ENCODE measurements at regions not wholly inside any gene's neighbourhood (a gene's known extent, or its start where the extent isn't known, plus 50 kb on each side); places are given as distances from the start of the nearest gene placed in this dataset.
A peak's percentile ranks its signal among the peaks of the same experiment; 100 is the strongest.

DNA sequence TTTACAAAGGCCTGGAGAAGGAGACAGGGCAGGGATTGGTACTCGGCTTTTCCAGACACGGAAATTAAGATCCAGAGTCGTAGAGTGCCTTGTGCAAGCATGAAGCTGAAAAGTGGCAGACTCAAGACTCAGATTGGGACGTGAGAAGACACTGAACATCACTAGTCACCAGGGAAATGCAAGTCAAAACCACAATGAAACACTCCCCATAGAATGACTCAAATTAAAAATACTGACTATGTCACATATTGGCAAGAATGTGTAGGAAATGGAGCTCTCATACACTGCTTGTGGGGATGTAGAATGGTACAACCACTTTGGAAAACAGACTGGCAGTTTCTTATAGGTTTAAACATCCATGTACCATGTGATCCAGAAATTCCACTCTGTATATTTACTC lies 472.0 kb downstream of the RPS24 start:
- H3K27me3 ChIP-seq (ENCODE audit: control insufficient read depth in 3 of 3, insufficient read depth in 3 of 3, low read length in 3 of 3): no peaks in the 10 kb centered on the region
- no peaks in the 10 kb centered on the region for H3K4me1 ChIP-seq (ENCODE audit: control insufficient read depth in 3 of 3, insufficient read depth in 2 of 3, low read depth in 1 of 3, low read length in 2 of 3)
- FAIRE-seq (no peak), DNase-seq (no peak)
- H3K9me3 ChIP-seq (ENCODE audit: control insufficient read depth in 2 of 2, insufficient read depth in 1 of 2, low read depth in 1 of 2, low read length in 1 of 2): no peaks in the 10 kb centered on the region
- H3K4me3 ChIP-seq (ENCODE audit: low read depth in 1 of 3, low read length in 3 of 3): no peak overlapping the region
- no peaks in the 10 kb centered on the region for H3K36me3 ChIP-seq (ENCODE audit: control insufficient read depth in 3 of 3, insufficient read depth in 2 of 3, low read depth in 1 of 3, low read length in 3 of 3)
- H3K27ac ChIP-seq (ENCODE audit: low read depth in 1 of 3, low read length in 2 of 3): no peak overlapping the region
- 90 to 92% (median 92%) methylated on average over 4 of the region's 4 CpGs for WGBS, 3 donors

DNA sequence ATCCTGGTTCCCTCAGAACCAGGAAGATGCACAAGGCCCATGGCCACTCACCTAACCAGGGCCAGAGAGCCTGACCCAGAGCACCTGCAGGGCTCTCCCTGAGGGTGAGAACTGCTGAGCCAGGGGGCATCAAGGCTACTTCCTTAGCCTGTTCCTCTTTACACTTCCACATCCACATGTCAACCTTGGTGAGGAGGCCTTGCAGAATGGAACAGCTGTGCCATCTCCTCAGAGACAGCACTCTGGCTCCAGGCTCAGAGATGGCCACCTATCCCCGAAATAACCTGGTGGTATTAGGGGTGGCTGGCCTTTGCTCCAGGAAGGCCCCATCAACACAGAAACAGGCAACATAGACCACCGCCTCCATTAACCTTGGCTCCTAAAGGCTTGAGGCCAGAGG lies 473.0 kb downstream of the RPS24 start:
- H3K36me3 ChIP-seq (ENCODE audit: control insufficient read depth in 3 of 3, insufficient read depth in 2 of 3, low read depth in 1 of 3, low read length in 3 of 3): no peaks in the 10 kb centered on the region
- H3K27me3 ChIP-seq (ENCODE audit: control insufficient read depth in 3 of 3, insufficient read depth in 3 of 3, low read length in 3 of 3): no peaks in the 10 kb centered on the region
- no peak overlapping the region for H3K4me3 ChIP-seq (ENCODE audit: low read depth in 1 of 3, low read length in 3 of 3)
- DNase-seq (no peak), FAIRE-seq (no peak)
- no peaks in the 10 kb centered on the region for H3K4me1 ChIP-seq (ENCODE audit: control insufficient read depth in 3 of 3, insufficient read depth in 2 of 3, low read depth in 1 of 3, low read length in 2 of 3)
- H3K27ac ChIP-seq (ENCODE audit: low read depth in 1 of 3, low read length in 2 of 3): no peak overlapping the region
- no peaks in the 10 kb centered on the region for H3K9me3 ChIP-seq (ENCODE audit: control insufficient read depth in 2 of 2, insufficient read depth in 1 of 2, low read depth in 1 of 2, low read length in 1 of 2)
- WGBS, 3 donors: 93 to 100% (median 93%) methylated on average over 2 of the region's 2 CpGs

GRCh38 chr10:78507510-78508160 lies 474.0 kb downstream of the RPS24 start:
- Histone ChIP-seq H3K27me3 (ENCODE audit: control insufficient read depth in 3 of 3, insufficient read depth in 3 of 3, low read length in 3 of 3) (no peaks in the 10 kb centered on the region), H3K9me3 (ENCODE audit: control insufficient read depth in 2 of 2, insufficient read depth in 1 of 2, low read depth in 1 of 2, low read length in 1 of 2) (no peaks in the 10 kb centered on the region), H3K4me1 (ENCODE audit: control insufficient read depth in 3 of 3, insufficient read depth in 2 of 3, low read depth in 1 of 3, low read length in 2 of 3) (no peaks in the 10 kb centered on the region), H3K27ac (ENCODE audit: low read depth in 1 of 3, low read length in 2 of 3) (peak overlapping the region in 1 of 3 donors; percentile 20), H3K4me3 (ENCODE audit: low read depth in 1 of 3, low read length in 3 of 3) (no peak overlapping the region), H3K36me3 (ENCODE audit: control insufficient read depth in 3 of 3, insufficient read depth in 2 of 3, low read depth in 1 of 3, low read length in 3 of 3) (no peaks in the 10 kb centered on the region)
- DNase-seq (no peak), FAIRE-seq (no peak)
- WGBS, 3 donors: 74 to 87% (median 82%) methylated on average over 8 of the region's 8 CpGs

DNA sequence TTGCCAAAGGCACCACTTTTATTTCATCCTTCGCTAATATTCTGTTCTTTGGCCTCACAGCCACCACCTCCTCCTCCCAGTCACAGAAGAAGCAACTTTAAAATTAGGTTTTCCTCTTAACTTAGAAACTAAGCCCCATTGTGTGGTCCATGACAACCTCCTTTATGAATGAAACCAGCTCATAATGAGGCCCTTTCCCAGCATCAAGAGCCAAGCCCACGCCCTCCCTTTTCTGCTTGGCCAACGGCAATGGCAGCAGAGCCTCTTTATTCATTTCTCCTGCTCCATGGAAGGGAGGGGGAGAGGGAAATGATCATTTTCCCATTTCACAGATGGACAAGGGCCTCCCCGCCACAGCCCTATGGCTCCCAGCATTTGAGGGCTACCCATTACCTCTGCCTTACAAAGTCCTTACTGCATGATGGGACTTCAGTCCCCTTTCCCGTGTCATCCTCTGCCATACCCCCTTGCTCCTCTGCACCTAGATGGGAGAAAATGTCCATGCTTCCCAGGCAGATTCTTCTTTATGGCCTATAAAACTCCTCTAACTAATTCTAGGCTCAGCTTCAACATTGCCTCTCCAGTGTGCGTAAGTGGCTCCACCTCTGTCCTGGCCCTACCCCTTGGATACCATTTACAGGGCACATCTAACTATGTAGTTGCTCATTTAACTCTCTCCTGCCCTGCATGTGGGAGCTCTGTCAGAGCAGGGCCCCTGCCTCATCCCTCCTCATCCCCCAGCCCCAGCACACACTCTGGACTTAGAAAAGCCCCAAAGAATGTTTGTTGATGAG lies 475.5 kb downstream of the RPS24 start:
- no peaks in the 10 kb centered on the region for H3K9me3 ChIP-seq (ENCODE audit: control insufficient read depth in 2 of 2, insufficient read depth in 1 of 2, low read depth in 1 of 2, low read length in 1 of 2)
- no peak overlapping the region for H3K4me3 ChIP-seq (ENCODE audit: low read depth in 1 of 3, low read length in 3 of 3)
- H3K27me3 ChIP-seq (ENCODE audit: control insufficient read depth in 3 of 3, insufficient read depth in 3 of 3, low read length in 3 of 3): no peaks in the 10 kb centered on the region
- DNase-seq (no peak), FAIRE-seq (no peak)
- WGBS, 3 donors: 79 to 89% (median 88%) methylated on average over 6 of the region's 6 CpGs
- H3K27ac ChIP-seq (ENCODE audit: low read depth in 1 of 3, low read length in 2 of 3): no peak overlapping the region
- no peaks in the 10 kb centered on the region for H3K36me3 ChIP-seq (ENCODE audit: control insufficient read depth in 3 of 3, insufficient read depth in 2 of 3, low read depth in 1 of 3, low read length in 3 of 3)
- H3K4me1 ChIP-seq (ENCODE audit: control insufficient read depth in 3 of 3, insufficient read depth in 2 of 3, low read depth in 1 of 3, low read length in 2 of 3): no peaks in the 10 kb centered on the region

GRCh38 chr10:78510566-78511323 lies 477.1 kb downstream of the RPS24 start:
- FAIRE-seq (no peak), DNase-seq (no peak)
- Histone ChIP-seq H3K27me3 (ENCODE audit: control insufficient read depth in 3 of 3, insufficient read depth in 3 of 3, low read length in 3 of 3) (no peaks in the 10 kb centered on the region), H3K36me3 (ENCODE audit: control insufficient read depth in 3 of 3, insufficient read depth in 2 of 3, low read depth in 1 of 3, low read length in 3 of 3) (no peaks in the 10 kb centered on the region), H3K27ac (ENCODE audit: low read depth in 1 of 3, low read length in 2 of 3) (no peak overlapping the region), H3K4me1 (ENCODE audit: control insufficient read depth in 3 of 3, insufficient read depth in 2 of 3, low read depth in 1 of 3, low read length in 2 of 3) (no peaks in the 10 kb centered on the region), H3K9me3 (ENCODE audit: control insufficient read depth in 2 of 2, insufficient read depth in 1 of 2, low read depth in 1 of 2, low read length in 1 of 2) (no peaks in the 10 kb centered on the region), H3K4me3 (ENCODE audit: low read depth in 1 of 3, low read length in 3 of 3) (no peak overlapping the region)
- 74 to 82% (median 77%) methylated on average over 12 of the region's 12 CpGs for WGBS, 3 donors

DNA sequence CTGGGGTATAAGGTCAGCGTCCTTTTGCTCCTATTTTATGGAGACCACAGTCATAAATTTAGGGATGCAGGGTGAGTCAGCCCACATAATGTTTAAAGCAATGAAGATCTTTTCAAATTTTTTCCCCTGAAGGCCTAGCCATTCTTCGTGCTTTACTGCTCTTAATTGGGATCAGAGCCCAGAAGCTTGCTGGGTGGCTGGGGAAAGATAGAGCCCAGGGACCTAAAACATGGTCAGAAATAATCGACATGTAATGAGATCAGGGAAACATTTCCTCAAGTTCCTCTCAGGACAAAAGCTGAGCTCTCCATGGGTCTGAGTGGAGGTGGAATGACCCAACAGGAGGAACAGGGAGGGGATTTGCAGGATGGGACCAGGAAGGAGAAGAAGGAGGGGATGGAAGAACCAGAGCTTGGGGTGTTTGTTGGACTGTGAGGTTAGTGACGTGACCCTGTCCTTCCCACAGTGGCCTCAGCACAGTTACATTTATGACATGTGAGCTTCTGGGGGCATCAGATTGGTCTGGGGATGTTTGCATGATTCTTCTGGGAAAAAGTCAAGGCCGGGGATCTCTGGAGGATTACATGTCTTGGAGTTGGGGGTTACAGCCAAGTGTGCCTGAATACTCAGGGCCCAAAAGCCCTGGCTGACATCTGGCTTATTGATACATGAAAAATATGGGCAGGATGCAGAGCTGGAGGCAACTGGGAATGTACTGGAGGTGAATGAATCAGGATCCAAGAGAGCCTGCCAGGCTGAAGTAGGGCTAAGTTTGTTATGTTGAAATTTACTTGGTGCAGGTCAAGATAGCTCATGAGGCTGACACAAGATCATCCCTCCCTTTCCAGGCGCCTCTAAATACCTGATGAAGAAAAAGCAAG lies 477.9 kb downstream of the RPS24 start:
- FAIRE-seq (no peak), DNase-seq (no peak)
- Histone ChIP-seq H3K9me3 (ENCODE audit: control insufficient read depth in 2 of 2, insufficient read depth in 1 of 2, low read depth in 1 of 2, low read length in 1 of 2) (no peaks in the 10 kb centered on the region), H3K27me3 (ENCODE audit: control insufficient read depth in 3 of 3, insufficient read depth in 3 of 3, low read length in 3 of 3) (no peaks in the 10 kb centered on the region), H3K4me1 (ENCODE audit: control insufficient read depth in 3 of 3, insufficient read depth in 2 of 3, low read depth in 1 of 3, low read length in 2 of 3) (no peaks in the 10 kb centered on the region), H3K27ac (ENCODE audit: low read depth in 1 of 3, low read length in 2 of 3) (no peak overlapping the region), H3K36me3 (ENCODE audit: control insufficient read depth in 3 of 3, insufficient read depth in 2 of 3, low read depth in 1 of 3, low read length in 3 of 3) (no peaks in the 10 kb centered on the region), H3K4me3 (ENCODE audit: low read depth in 1 of 3, low read length in 3 of 3) (no peak overlapping the region)
- whole genome bisulfite sequencing, 3 donors: 76 to 88% (median 82%) methylated on average over 6 of the region's 6 CpGs

DNA sequence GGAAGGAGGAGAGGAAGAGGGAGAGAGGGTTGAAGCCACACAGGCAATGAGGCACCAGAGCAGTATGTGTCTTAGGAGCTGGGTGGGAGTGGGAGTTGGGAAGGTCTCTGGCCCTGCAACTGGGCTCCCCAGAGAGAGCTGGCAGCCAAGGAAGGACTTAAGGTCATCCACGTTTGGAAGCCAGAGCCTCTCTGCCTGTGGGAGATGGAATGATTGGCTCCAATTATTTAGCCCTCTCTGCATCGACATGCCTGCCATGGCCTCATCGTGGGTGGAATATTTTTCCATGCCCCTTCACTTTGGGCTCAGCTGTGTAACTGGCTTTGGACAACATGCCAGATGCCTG lies 478.5 kb downstream of the RPS24 start:
- H3K4me3 ChIP-seq (ENCODE audit: low read depth in 1 of 3, low read length in 3 of 3): no peak overlapping the region
- no peak overlapping the region for H3K27ac ChIP-seq (ENCODE audit: low read depth in 1 of 3, low read length in 2 of 3)
- no peaks in the 10 kb centered on the region for H3K9me3 ChIP-seq (ENCODE audit: control insufficient read depth in 2 of 2, insufficient read depth in 1 of 2, low read depth in 1 of 2, low read length in 1 of 2)
- no peak for FAIRE-seq
- H3K36me3 ChIP-seq (ENCODE audit: control insufficient read depth in 3 of 3, insufficient read depth in 2 of 3, low read depth in 1 of 3, low read length in 3 of 3): no peaks in the 10 kb centered on the region
- 79 to 92% (median 88%) methylated on average over 3 of the region's 3 CpGs for WGBS, 3 donors
- no peaks in the 10 kb centered on the region for H3K27me3 ChIP-seq (ENCODE audit: control insufficient read depth in 3 of 3, insufficient read depth in 3 of 3, low read length in 3 of 3)
- no peaks in the 10 kb centered on the region for H3K4me1 ChIP-seq (ENCODE audit: control insufficient read depth in 3 of 3, insufficient read depth in 2 of 3, low read depth in 1 of 3, low read length in 2 of 3)
- no peak for DNase-seq

DNA sequence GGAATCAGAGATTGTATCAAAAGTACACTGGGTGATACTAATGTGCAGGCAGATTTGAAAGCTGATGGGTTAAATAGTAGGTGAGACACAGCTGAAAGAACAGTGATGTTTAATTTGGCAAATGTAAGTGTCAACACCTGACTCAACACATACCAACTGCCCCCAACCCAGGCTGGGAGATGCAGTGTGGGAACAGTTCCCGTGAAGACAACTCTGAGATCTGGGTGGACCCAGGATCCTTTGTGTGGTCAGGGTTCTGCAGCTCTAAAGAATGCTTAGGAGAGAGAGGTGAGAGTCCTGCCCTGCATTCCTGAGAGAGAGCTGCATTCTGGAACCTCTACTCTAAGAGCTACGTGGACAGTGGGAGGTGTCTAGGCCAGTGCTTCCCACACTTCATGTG lies 479.7 kb downstream of the RPS24 start:
- FAIRE-seq: no peak
- Histone ChIP-seq H3K27ac (ENCODE audit: low read depth in 1 of 3, low read length in 2 of 3) (no peak overlapping the region), H3K27me3 (ENCODE audit: control insufficient read depth in 3 of 3, insufficient read depth in 3 of 3, low read length in 3 of 3) (no peaks in the 10 kb centered on the region), H3K4me1 (ENCODE audit: control insufficient read depth in 3 of 3, insufficient read depth in 2 of 3, low read depth in 1 of 3, low read length in 2 of 3) (no peaks in the 10 kb centered on the region), H3K4me3 (ENCODE audit: low read depth in 1 of 3, low read length in 3 of 3) (no peak overlapping the region), H3K36me3 (ENCODE audit: control insufficient read depth in 3 of 3, insufficient read depth in 2 of 3, low read depth in 1 of 3, low read length in 3 of 3) (no peaks in the 10 kb centered on the region), H3K9me3 (ENCODE audit: control insufficient read depth in 2 of 2, insufficient read depth in 1 of 2, low read depth in 1 of 2, low read length in 1 of 2) (no peaks in the 10 kb centered on the region)
- DNase-seq: no peak
- WGBS, 3 donors: 40 to 70% (median 42%) methylated on average over 2 of the region's 2 CpGs
